Endothelial cell (in vitro differentiated cells): ENCODE measurements at regions not wholly inside any gene's neighbourhood (a gene's known extent, or its start where the extent isn't known, plus 50 kb on each side); places are given as distances from the start of the nearest gene placed in this dataset.

Experiments used
- DNase-seq: peaks from one replicate; pipeline ENCODE4 v3.0.0; 2021; ENCODE audit warnings: low spot score
- H3K27ac Mint-ChIP-seq: one replicate; pipeline ENCODE4 v1.8.0; 2021; ENCODE audit warnings: mixed read lengths, inconsistent platforms; ENCODE audit not compliant: unreplicated experiment
- H3K27me3 Mint-ChIP-seq: one replicate; pipeline ENCODE4 v1.8.0; 2021; ENCODE audit warnings: mild to moderate bottlenecking, moderate library complexity, mixed read lengths, inconsistent platforms; ENCODE audit not compliant: unreplicated experiment
- H3K36me3 Mint-ChIP-seq: one replicate; pipeline ENCODE4 v1.8.0; 2021; ENCODE audit warnings: mild to moderate bottlenecking, low read depth, mixed read lengths, inconsistent platforms; ENCODE audit not compliant: unreplicated experiment
- H3K4me1 Mint-ChIP-seq: one replicate; pipeline ENCODE4 v1.8.0; 2021; ENCODE audit warnings: mild to moderate bottlenecking, mixed read lengths, inconsistent platforms; ENCODE audit not compliant: unreplicated experiment
- H3K4me3 Mint-ChIP-seq: one replicate; pipeline ENCODE4 v1.8.0; 2021; ENCODE audit warnings: mild to moderate bottlenecking, mixed read lengths, inconsistent platforms; ENCODE audit not compliant: unreplicated experiment
- H3K9me3 Mint-ChIP-seq: one replicate; pipeline ENCODE4 v1.8.0; 2021; ENCODE audit warnings: mixed read lengths, inconsistent platforms; ENCODE audit not compliant: unreplicated experiment
- CTCF ChIP-seq: fragments of 200-600 bp; sonication (generic); IDR thresholded peaks from one replicate; pipeline ENCODE4 v1.5.0; 2021; ENCODE audit warnings: antibody characterized with exemption; ENCODE audit not compliant: unreplicated experiment

DNA sequence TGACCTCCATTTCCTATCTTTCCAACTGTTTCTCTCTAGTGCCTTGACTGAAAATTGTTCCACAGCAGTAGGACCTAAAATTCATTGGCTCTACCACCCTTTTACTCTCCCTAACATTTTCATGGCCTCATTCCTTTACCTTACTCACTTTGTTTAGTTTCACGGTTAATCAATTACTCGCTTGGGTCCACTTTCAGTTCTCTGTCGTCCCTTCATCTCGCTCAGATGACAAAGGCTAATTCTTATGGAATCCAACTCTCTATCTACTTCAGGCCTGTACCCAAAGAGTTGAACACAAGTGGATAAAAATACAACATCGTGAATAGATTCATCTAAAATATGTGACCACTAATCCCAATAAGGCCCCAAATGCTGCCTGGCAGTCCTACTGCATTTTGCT, 85.9 kb upstream of the ADO start:
- TF ChIP-seq CTCF = no peak
- Mint-ChIP-seq H3K4me1 (no peaks in the 10 kb centered on the region), H3K4me3 (no peak overlapping the region), H3K9me3 (no peaks in the 10 kb centered on the region), H3K27ac (no peak overlapping the region), H3K27me3 (no peaks in the 10 kb centered on the region), H3K36me3 (no peaks in the 10 kb centered on the region)
- no peak for DNase-seq

DNA sequence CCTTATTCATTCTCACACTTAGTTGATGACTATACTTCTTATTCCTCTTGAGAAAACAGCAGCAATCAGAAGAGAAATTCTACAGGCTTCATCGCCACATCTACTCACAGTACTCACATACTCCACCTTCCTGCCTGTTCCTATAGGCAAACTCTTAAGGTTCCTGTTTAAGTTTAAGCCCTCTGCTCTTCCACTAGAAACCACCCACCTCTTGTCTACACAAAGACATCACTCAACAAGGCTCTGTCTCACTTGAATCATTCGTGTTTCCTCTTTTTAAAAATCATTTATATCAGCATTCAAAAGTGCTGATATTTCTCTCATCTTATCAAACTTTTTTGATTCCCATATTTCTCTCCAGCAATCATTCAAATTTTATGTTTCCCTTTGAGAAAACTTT, 85.5 kb upstream of the ADO start:
- H3K4me1 Mint-ChIP-seq = no peaks in the 10 kb centered on the region

GRCh38 chr10:62721687-62722086, 82.8 kb upstream of the ADO start:
- H3K9me3 Mint-ChIP-seq = no peaks in the 10 kb centered on the region
- H3K36me3 Mint-ChIP-seq = no peaks in the 10 kb centered on the region
- DNase-seq = no peak
- TF ChIP-seq CTCF = no peak
- H3K4me1 Mint-ChIP-seq = no peaks in the 10 kb centered on the region
- H3K4me3 Mint-ChIP-seq = no peak overlapping the region
- H3K27me3 Mint-ChIP-seq = peaks cover 3% of the 10 kb centered on the region
- no peak overlapping the region for H3K27ac Mint-ChIP-seq

More for the DNA sequence above, 85.5 kb upstream of the ADO start:
- Mint-ChIP-seq H3K36me3 (no peaks in the 10 kb centered on the region), H3K4me3 (no peak overlapping the region), H3K27ac (no peak overlapping the region), H3K27me3 (no peaks in the 10 kb centered on the region), H3K9me3 (no peaks in the 10 kb centered on the region)
- no peak for TF ChIP-seq CTCF
- DNase-seq = no peak

- Mint-ChIP-seq H3K4me3 (no peak overlapping the region), H3K27me3 (peaks cover 3% of the 10 kb centered on the region), H3K4me1 (peaks cover under 1% of the 10 kb centered on the region), H3K36me3 (no peaks in the 10 kb centered on the region), H3K9me3 (no peaks in the 10 kb centered on the region), H3K27ac (no peak overlapping the region)
- no peak for TF ChIP-seq CTCF
- DNase-seq = no peak
Observed at GRCh38 chr10:62723375-62723774, 81.1 kb upstream of the ADO start.

- Mint-ChIP-seq H3K27me3 (peaks cover 5% of the 10 kb centered on the region), H3K36me3 (no peaks in the 10 kb centered on the region), H3K4me3 (no peak overlapping the region), H3K4me1 (peaks cover 6% of the 10 kb centered on the region), H3K9me3 (no peaks in the 10 kb centered on the region), H3K27ac (no peak overlapping the region)
- DNase-seq = no peak
- TF ChIP-seq CTCF = no peak
Observed at GRCh38 chr10:62724465-62724864, 80.1 kb upstream of the ADO start.
